RCC 7860 (cell line): ENCODE measurements at regions not wholly inside any gene's neighbourhood (a gene's known extent, or its start where the extent isn't known, plus 50 kb on each side); places are given as distances from the start of the nearest gene placed in this dataset.
A peak's percentile ranks its signal among the peaks of the same experiment; 100 is the strongest.

Experiments used
- DNase-seq: peaks from one replicate; pipeline ENCODE4 v3.0.0-alpha.2; 2015; ENCODE audit warnings: low spot score
- FAIRE-seq: peaks from 2 replicates; lab custom pipeline; 2012; peaks lifted over from hg19 to GRCh38; lab: Jason Lieb, UNC

DNA sequence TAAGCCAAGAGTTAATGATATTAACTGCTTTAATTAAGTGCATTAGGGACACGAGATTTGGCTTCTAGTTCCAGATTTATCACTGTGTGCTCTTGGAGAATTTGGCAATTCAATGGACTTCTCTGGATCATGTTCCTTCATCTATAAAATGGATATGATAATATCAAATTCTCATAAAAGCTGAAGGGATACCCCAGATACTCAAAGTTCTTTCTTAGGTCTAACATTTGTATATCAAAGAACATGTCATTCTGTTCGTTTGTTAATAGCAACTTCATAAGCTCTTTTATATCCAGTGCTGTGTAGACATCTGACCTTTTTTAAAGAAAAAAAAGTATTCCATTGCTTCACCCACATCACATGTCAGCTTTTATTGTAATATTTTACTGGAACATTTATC is 54.6 kb upstream of the HDAC9 start:
- DNase-seq (no peak), FAIRE-seq (peak; percentile 5)

- no peak for DNase-seq
- no peak for FAIRE-seq
Measured at GRCh38 chr7:18444826-18445225, 50.7 kb upstream of the HDAC9 start.

GRCh38 chr7:18445483-18445882 is 50.1 kb upstream of the HDAC9 start:
- no peak for FAIRE-seq
- no peak for DNase-seq
